ENCODE measurements at regions not wholly inside any gene's neighbourhood (a gene's known extent, or its start where the extent isn't known, plus 50 kb on each side); places are given as distances from the start of the nearest gene placed in this dataset.

DNA sequence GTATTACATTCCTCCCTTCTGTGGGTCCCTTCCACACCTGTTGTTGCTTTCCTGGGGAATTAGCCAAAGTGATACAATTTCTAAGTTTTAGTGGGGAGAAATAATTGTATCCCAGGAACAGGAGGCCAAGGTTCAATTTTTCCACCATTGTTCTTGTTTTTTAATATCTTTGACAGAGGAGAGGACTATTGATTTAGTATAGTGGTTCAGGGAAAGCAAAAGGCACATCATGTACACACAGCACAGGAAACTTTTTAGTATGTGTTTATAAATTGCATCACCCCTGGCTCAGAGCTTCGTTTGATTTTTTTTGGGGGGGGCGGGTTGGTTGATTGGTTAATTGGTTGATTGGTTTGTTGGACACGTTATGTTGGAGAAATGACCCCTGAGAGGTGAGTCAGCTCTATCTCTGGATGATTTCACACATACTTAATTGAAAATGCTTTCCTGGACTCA, 431.6 kb downstream of the PID1 start:
- Histone ChIP-seq H3K4me1 (ENCODE audit: insufficient read depth, low read length) (no peaks in the 10 kb centered on the region), H3K27me3 (ENCODE audit: insufficient read depth, low read length, poor library complexity, severe bottlenecking) (no peaks in the 10 kb centered on the region), H3K9me3 (ENCODE audit: low read length) (no peaks in the 10 kb centered on the region), H3K4me3 (ENCODE audit: low read length) (no peak overlapping the region), H3K27ac (ENCODE audit: low read depth, low read length) (no peak overlapping the region), H3K36me3 (ENCODE audit: insufficient read depth, low read length) (no peaks in the 10 kb centered on the region)
- H3K4me1 Mint-ChIP-seq: no peaks in the 10 kb centered on the region
- H3K4me3 Mint-ChIP-seq: no peak overlapping the region
- no peaks in the 10 kb centered on the region for H3K27me3 Mint-ChIP-seq
- CTCF ChIA-PET: no interaction called here
- no peak for DNase-seq
- peaks cover 2 to 8% (median 3%) of the 10 kb centered on the region in 5 donors for H3K9me3 Mint-ChIP-seq
- POLR2A ChIA-PET: no interaction called here
- no peak overlapping the region for H3K27ac Mint-ChIP-seq
- no peaks in the 10 kb centered on the region for H3K36me3 Mint-ChIP-seq

DNA sequence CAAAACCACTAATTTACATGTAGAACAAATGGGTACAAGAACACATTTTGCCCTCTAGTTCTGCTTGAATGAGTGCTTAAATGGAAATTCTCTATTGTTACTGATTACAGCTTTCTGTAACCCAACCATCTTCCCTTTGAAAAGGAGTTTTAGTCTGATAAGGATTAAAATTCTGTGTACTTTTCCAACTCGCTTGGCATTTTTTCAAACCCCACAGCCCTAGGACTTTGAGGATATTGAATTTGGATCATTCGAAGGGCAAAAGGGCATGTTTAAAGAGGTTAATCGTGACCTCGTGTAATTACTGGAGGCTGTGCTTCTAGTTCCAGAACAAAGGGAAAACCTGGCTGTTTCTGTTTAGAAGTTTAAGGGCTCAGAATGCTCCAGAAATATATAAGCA, 432.3 kb downstream of the PID1 start:
- no peak overlapping the region for H3K27ac Mint-ChIP-seq
- H3K36me3 ChIP-seq (ENCODE audit: insufficient read depth, low read length): no peaks in the 10 kb centered on the region
- ChIA-PET POLR2A (no interaction called here), CTCF (no interaction called here)
- no peak for DNase-seq
- no peaks in the 10 kb centered on the region for H3K4me1 ChIP-seq (ENCODE audit: insufficient read depth, low read length)
- H3K4me3 Mint-ChIP-seq: no peak overlapping the region
- peaks cover 2 to 8% (median 3%) of the 10 kb centered on the region in 5 donors for H3K9me3 Mint-ChIP-seq
- H3K4me3 ChIP-seq (ENCODE audit: low read length): no peak overlapping the region
- no peaks in the 10 kb centered on the region for H3K36me3 Mint-ChIP-seq
- H3K27me3 Mint-ChIP-seq: no peaks in the 10 kb centered on the region
- H3K4me1 Mint-ChIP-seq: no peaks in the 10 kb centered on the region
- no peak overlapping the region for H3K27ac ChIP-seq (ENCODE audit: low read depth, low read length)
- H3K9me3 ChIP-seq (ENCODE audit: low read length): no peaks in the 10 kb centered on the region
- no peaks in the 10 kb centered on the region for H3K27me3 ChIP-seq (ENCODE audit: insufficient read depth, low read length, poor library complexity, severe bottlenecking)

DNA sequence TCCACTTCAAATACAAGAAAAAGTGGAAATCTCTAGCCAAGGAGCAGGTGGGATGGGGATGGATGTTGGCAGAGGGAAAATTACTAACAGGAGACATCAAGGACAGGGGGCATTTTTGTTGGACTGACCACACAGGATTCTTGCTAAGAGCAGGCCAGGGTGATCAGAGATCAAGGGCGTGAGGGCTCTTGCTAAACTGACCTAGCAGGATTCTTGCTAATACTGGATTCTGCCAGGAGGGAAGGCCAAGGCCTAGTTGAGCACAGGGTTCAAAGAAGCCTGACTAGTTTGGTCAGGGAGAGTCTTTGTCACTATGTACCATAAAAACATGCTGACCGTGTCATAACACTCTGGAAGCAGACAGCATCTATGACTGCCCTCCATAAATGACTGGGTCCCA, 442.7 kb downstream of the PID1 start:
- peaks cover 0 to 2% of the 10 kb centered on the region in 2 donors for H3K27me3 Mint-ChIP-seq
- CTCF ChIA-PET: no interaction called here

DNA sequence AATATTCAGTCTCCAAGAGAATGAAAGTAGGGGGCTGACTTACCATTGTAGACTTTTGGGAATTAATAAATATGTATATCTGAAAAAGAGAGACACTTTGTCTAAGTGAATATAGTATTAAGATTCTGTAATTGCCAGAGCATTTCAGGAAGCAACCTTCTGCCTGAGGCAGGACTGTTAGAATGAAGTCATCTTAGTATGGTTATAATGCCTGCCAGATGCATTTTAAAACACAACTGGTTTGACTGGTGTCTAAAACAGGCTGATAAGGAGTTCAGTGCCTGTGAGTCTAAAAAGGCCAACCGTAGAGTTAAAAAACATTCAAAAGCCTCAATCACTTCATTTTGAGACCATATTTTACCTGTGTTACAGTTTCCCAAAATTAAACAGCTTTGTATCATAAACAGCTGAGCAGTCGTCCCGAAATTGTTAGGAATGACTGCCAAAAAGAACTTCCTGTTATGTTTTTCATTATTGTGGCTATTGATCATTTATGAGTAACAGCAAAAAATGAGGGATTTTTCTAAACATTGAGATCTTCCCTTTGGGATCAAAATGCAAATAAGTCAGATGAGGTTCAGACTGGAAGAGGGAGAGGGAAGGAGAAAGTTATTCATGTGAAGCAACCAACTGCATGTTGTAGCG, 443.9 kb downstream of the PID1 start:
- Mint-ChIP-seq H3K4me3 (no peak overlapping the region), H3K4me1 (no peaks in the 10 kb centered on the region)
- CTCF ChIA-PET: no interaction called here

More for the DNA sequence above, 442.7 kb downstream of the PID1 start:
- Histone ChIP-seq H3K4me3 (ENCODE audit: low read length) (no peak overlapping the region), H3K4me1 (ENCODE audit: insufficient read depth, low read length) (no peaks in the 10 kb centered on the region), H3K27ac (ENCODE audit: low read depth, low read length) (no peak overlapping the region), H3K36me3 (ENCODE audit: insufficient read depth, low read length) (no peaks in the 10 kb centered on the region), H3K9me3 (ENCODE audit: low read length) (no peaks in the 10 kb centered on the region), H3K27me3 (ENCODE audit: insufficient read depth, low read length, poor library complexity, severe bottlenecking) (no peaks in the 10 kb centered on the region)
- H3K4me3 Mint-ChIP-seq: no peak overlapping the region
- peaks cover 2 to 11% (median 7%) of the 10 kb centered on the region in 5 donors for H3K9me3 Mint-ChIP-seq
- no peak for DNase-seq
- no peaks in the 10 kb centered on the region for H3K4me1 Mint-ChIP-seq
- POLR2A ChIA-PET: no interaction called here
- H3K27ac Mint-ChIP-seq: no peak overlapping the region
- H3K36me3 Mint-ChIP-seq: no peaks in the 10 kb centered on the region

DNA sequence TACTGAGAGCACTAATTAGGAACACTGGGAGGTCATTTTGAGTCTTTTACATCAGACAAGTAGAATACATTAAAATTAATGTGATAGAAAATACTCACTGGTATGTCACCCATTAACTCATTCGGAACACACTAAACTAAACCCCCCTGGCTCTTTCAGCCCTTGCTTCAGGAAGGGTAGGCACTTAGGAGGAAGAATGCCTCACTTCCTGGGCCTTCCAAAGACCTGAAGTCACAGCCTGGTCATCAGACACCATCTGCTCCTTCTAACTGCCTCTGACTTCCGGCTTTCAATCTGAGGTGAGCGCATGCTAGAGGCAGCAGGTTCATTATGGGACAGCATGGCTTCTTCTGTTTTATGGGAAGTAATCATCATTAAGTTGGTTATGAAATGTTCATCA, 451.4 kb downstream of the PID1 start:
- Mint-ChIP-seq H3K36me3 (no peaks in the 10 kb centered on the region), H3K27ac (no peak overlapping the region), H3K9me3 (peaks cover 3 to 35% (median 3%) of the 10 kb centered on the region in 5 donors), H3K4me3 (no peak overlapping the region), H3K27me3 (no peaks in the 10 kb centered on the region), H3K4me1 (no peaks in the 10 kb centered on the region)
- Histone ChIP-seq H3K27me3 (ENCODE audit: insufficient read depth, low read length, poor library complexity, severe bottlenecking) (no peaks in the 10 kb centered on the region), H3K36me3 (ENCODE audit: insufficient read depth, low read length) (no peaks in the 10 kb centered on the region), H3K27ac (ENCODE audit: low read depth, low read length) (no peak overlapping the region), H3K9me3 (ENCODE audit: low read length) (no peaks in the 10 kb centered on the region), H3K4me3 (ENCODE audit: low read length) (no peak overlapping the region), H3K4me1 (ENCODE audit: insufficient read depth, low read length) (no peaks in the 10 kb centered on the region)
- ChIA-PET POLR2A (no interaction called here), CTCF (no interaction called here)
- DNase-seq: no peak

More for the DNA sequence above, 443.9 kb downstream of the PID1 start:
- Mint-ChIP-seq H3K27me3 (peaks cover 0 to 2% of the 10 kb centered on the region in 2 donors), H3K27ac (no peak overlapping the region), H3K36me3 (no peaks in the 10 kb centered on the region), H3K9me3 (peaks cover 5 to 11% (median 7%) of the 10 kb centered on the region in 5 donors)
- no peaks in the 10 kb centered on the region for H3K4me1 ChIP-seq (ENCODE audit: insufficient read depth, low read length)
- no peaks in the 10 kb centered on the region for H3K9me3 ChIP-seq (ENCODE audit: low read length)
- H3K27ac ChIP-seq (ENCODE audit: low read depth, low read length): no peak overlapping the region
- DNase-seq: no peak
- H3K36me3 ChIP-seq (ENCODE audit: insufficient read depth, low read length): no peaks in the 10 kb centered on the region
- POLR2A ChIA-PET: no interaction called here
- H3K4me3 ChIP-seq (ENCODE audit: low read length): no peak overlapping the region
- H3K27me3 ChIP-seq (ENCODE audit: insufficient read depth, low read length, poor library complexity, severe bottlenecking): no peaks in the 10 kb centered on the region

DNA sequence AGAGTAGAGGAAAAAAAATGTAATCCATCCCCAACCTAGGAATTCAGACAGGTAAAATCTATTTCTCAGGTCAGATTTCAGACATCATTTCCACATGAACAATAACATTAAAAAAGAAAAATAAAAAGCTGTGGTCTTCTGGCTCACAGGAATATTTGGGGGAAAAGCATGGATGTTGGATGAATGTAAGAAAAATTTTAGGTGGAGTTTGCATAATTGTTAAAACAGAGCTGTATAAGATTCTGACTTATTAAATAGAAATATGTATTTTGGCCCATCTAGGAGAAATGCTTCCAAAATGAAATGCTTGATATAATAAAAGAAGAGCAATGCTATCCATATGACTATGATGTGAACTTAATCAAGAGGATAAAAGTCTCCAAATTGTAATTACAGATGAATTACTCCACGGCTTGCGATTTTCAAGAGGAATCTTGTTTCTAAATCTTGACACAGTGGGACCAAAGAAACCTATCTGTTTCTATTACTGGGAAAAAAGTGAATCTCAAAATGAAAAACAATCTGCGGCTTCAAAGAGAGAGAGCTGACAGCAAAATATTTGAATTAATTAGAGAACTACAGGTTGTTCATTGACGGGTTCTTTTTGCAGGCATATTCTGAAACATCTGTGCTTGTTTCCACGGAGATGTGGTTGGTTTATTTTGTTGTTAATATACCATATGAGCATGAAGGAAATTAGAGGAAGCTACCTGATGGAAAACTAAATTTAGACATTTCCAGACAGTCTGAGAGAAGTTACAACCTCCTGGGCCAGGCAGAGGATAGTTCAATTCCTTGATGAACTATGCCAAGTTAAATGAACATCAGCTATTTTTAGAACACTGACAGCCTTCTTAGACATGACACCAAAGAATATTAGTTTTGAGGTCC, 468.7 kb downstream of the PID1 start:
- ChIA-PET POLR2A (no interaction called here), CTCF (no interaction called here)
- Histone ChIP-seq H3K4me3 (ENCODE audit: low read length) (no peak overlapping the region), H3K9me3 (ENCODE audit: low read length) (no peaks in the 10 kb centered on the region), H3K27ac (ENCODE audit: low read depth, low read length) (no peak overlapping the region), H3K27me3 (ENCODE audit: insufficient read depth, low read length, poor library complexity, severe bottlenecking) (no peaks in the 10 kb centered on the region), H3K4me1 (ENCODE audit: insufficient read depth, low read length) (no peaks in the 10 kb centered on the region), H3K36me3 (ENCODE audit: insufficient read depth, low read length) (no peaks in the 10 kb centered on the region)
- no peak for DNase-seq
- Mint-ChIP-seq H3K4me1 (no peaks in the 10 kb centered on the region), H3K4me3 (no peak overlapping the region), H3K27me3 (no peaks in the 10 kb centered on the region), H3K9me3 (peaks cover 0 to 18% (median 0%) of the 10 kb centered on the region in 5 donors), H3K27ac (no peak overlapping the region), H3K36me3 (no peaks in the 10 kb centered on the region)

DNA sequence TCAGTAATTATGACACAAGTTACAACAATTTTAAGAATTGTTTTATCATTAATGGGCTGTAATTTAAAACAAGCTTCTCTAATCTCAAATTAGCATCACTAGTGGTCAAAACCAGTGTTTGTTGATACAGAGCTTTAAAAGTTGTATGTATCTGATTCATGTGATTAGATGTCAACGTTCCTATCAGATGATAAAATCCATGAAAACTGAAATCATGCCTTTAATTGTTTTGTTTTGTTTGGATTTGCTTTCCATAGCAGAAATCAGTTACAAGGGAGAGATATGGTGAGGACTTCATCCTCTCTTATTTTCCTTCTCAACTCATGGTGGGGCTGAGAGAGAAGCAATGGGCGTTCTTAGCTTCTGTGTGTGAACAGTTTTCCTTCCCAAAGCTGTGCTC, 469.6 kb downstream of the PID1 start:
- Histone ChIP-seq H3K4me1 (ENCODE audit: insufficient read depth, low read length) (no peaks in the 10 kb centered on the region), H3K27ac (ENCODE audit: low read depth, low read length) (no peak overlapping the region), H3K27me3 (ENCODE audit: insufficient read depth, low read length, poor library complexity, severe bottlenecking) (no peaks in the 10 kb centered on the region), H3K4me3 (ENCODE audit: low read length) (no peak overlapping the region), H3K9me3 (ENCODE audit: low read length) (no peaks in the 10 kb centered on the region), H3K36me3 (ENCODE audit: insufficient read depth, low read length) (no peaks in the 10 kb centered on the region)
- Mint-ChIP-seq H3K27ac (no peak overlapping the region), H3K9me3 (peaks cover 0 to 14% (median 0%) of the 10 kb centered on the region in 5 donors), H3K27me3 (no peaks in the 10 kb centered on the region), H3K4me3 (no peak overlapping the region), H3K4me1 (no peaks in the 10 kb centered on the region), H3K36me3 (no peaks in the 10 kb centered on the region)
- CTCF ChIA-PET: no interaction called here
- no peak for DNase-seq
- POLR2A ChIA-PET: no interaction called here

DNA sequence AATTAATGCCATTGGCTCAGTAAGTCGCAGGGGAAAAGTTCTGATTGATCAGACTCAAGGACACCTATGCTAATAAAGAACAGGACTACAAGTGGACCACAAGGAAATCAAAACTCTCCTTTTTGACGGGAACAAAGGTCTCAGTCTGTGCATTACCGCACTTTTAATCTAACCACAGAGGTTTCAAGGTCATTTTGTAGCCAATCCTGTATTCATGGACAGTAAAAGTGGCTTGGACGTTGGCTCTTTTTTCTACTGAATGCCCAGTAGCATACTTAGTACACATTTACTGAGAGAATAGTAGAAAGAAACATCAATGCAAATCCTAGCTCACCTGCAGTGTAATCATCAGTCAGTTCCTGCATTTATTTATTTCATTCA, 471.9 kb downstream of the PID1 start:
- Histone ChIP-seq H3K36me3 (ENCODE audit: insufficient read depth, low read length) (no peaks in the 10 kb centered on the region), H3K27ac (ENCODE audit: low read depth, low read length) (no peak overlapping the region), H3K27me3 (ENCODE audit: insufficient read depth, low read length, poor library complexity, severe bottlenecking) (no peaks in the 10 kb centered on the region), H3K4me1 (ENCODE audit: insufficient read depth, low read length) (no peaks in the 10 kb centered on the region), H3K9me3 (ENCODE audit: low read length) (no peaks in the 10 kb centered on the region), H3K4me3 (ENCODE audit: low read length) (no peak overlapping the region)
- no peak for DNase-seq
- ChIA-PET POLR2A (no interaction called here), CTCF (no interaction called here)
- Mint-ChIP-seq H3K4me3 (no peak overlapping the region), H3K36me3 (no peaks in the 10 kb centered on the region), H3K27ac (no peak overlapping the region), H3K27me3 (no peaks in the 10 kb centered on the region), H3K9me3 (peaks cover 0 to 11% (median 0%) of the 10 kb centered on the region in 5 donors), H3K4me1 (no peaks in the 10 kb centered on the region)

All from CD8-positive, alpha-beta memory T cell (primary cell).